Fibroblast of lung (primary cell): ENCODE measurements at regions not wholly inside any gene's neighbourhood (a gene's known extent, or its start where the extent isn't known, plus 50 kb on each side); places are given as distances from the start of the nearest gene placed in this dataset.

Experiments used
- EZH2 ChIP-seq: IDR thresholded peaks from 2 replicates; pipeline ENCODE4 v1.5.1; 2012; ENCODE audit warnings: low read length, control low read depth, mild to moderate bottlenecking; ENCODE audit errors: missing control alignments
- TF ChIP-seq, protein P1 (sequence below), 2 donors: IDR thresholded peaks in 1 of 2; conservative IDR thresholded peaks in 1 of 2; 1 replicate in 1 of 2; 2 replicates in 1 of 2; pipeline ENCODE4 v1.5.1; 2011 to 2012; ENCODE audit warnings: low read length in 2 of 2, control low read depth in 1 of 2, inconsistent platforms in 1 of 2, low read depth in 1 of 2, mild to moderate bottlenecking in 1 of 2

DNA sequence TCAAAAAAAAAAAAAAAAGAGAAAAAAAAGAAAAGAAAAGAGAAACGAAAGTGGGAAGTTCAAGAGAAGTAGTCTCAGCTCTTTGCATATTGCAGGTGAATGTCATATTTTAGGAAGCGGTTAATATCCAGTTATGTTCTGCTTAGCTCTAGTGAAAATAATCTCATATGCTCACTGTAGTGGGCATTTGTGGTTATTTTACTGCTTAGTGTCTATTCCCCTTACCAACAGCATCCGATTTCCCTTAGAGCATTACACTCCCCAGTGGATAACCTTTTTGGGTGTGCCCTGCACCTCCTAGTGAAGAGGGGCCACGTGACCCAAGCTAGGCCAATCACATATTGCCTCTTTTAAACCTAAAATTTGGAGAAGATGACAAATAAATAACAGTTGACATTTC, 111.2 kb upstream of the ZNF827 start:
- TF ChIP-seq, protein P1, sequence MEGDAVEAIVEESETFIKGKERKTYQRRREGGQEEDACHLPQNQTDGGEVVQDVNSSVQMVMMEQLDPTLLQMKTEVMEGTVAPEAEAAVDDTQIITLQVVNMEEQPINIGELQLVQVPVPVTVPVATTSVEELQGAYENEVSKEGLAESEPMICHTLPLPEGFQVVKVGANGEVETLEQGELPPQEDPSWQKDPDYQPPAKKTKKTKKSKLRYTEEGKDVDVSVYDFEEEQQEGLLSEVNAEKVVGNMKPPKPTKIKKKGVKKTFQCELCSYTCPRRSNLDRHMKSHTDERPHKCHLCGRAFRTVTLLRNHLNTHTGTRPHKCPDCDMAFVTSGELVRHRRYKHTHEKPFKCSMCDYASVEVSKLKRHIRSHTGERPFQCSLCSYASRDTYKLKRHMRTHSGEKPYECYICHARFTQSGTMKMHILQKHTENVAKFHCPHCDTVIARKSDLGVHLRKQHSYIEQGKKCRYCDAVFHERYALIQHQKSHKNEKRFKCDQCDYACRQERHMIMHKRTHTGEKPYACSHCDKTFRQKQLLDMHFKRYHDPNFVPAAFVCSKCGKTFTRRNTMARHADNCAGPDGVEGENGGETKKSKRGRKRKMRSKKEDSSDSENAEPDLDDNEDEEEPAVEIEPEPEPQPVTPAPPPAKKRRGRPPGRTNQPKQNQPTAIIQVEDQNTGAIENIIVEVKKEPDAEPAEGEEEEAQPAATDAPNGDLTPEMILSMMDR (conservative IDR thresholded peaks at IDR 0.05 in 1 of 2, IDR thresholded peaks at IDR 0.05 in 1 of 2; ENCODE audit: low read depth in 1 of 2, low read length in 2 of 2) = no peak
- no peak for TF ChIP-seq EZH2
